ENCODE measurements at regions not wholly inside any gene's neighbourhood (a gene's known extent, or its start where the extent isn't known, plus 50 kb on each side); places are given as distances from the start of the nearest gene placed in this dataset.

DNA sequence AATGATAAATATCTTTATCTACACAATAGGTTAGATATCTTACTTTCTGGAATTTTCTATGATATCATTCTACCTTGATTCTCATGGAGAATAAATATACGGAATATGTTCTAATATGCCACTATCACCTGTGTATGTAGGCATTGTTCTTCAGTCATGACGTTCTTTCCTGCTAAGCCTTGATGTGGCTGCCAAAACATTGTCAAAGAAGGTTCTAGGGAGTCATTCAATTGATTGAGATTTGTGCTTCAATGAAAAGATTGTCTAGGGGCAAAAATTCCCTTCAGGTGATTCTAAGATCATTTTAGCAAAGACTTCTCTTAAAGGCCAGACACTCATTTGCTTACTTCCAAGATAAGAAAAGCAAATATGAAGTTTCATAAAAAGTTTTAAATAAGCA is 118.1 kb downstream of the MAT2B start:
- ATAC-seq (ENCODE audit: low read depth) (no peak), DNase-seq (no peak)
- Histone ChIP-seq H3K79me2 (ENCODE audit: control insufficient read depth, insufficient read depth, low read length) (no peaks in the 10 kb centered on the region), H2AFZ (ENCODE audit: insufficient read depth, low read depth, low read length, poor library complexity, severe bottlenecking) (no peak overlapping the region), H3K9me3 (ENCODE audit: control extremely low read depth in 1 of 3, control insufficient read depth in 2 of 3, insufficient read depth in 1 of 3, low read length in 2 of 3) (no peaks in the 10 kb centered on the region), H3K36me3 (replicated peaks in 1 of 2; ENCODE audit: control extremely low read depth in 1 of 2, control insufficient read depth in 1 of 2, extremely low read depth in 1 of 2, insufficient read depth in 2 of 2, low read length in 1 of 2) (no peaks in the 10 kb centered on the region), H4K20me1 (ENCODE audit: control insufficient read depth, insufficient read depth, low read length, poor library complexity, severe bottlenecking) (no peaks in the 10 kb centered on the region), H3K4me1 (ENCODE audit: control insufficient read depth in 2 of 2, insufficient read depth in 2 of 2, low read length in 2 of 2) (no peaks in the 10 kb centered on the region), H3K4me2 (replicated peaks; ENCODE audit: low read depth, low read length, poor library complexity, severe bottlenecking) (no peak overlapping the region), H3K9ac (ENCODE audit: low read length) (no peak overlapping the region), H3K27me3 (replicated peaks in 1 of 4; ENCODE audit: control extremely low read depth in 1 of 4, control insufficient read depth in 3 of 4, insufficient read depth in 4 of 4, low read length in 3 of 4) (no peaks in the 10 kb centered on the region), H3K27ac (ENCODE audit: low read length in 2 of 2) (no peak overlapping the region), H3K4me3 (ENCODE audit: control extremely low read depth in 1 of 5, extremely low read depth in 1 of 5, insufficient read depth in 1 of 5, low read depth in 2 of 5, low read length in 4 of 5) (no peak overlapping the region)
- no peaks in the 10 kb centered on the region for H3K27me3 Mint-ChIP-seq
- POLR2A ChIA-PET = no interaction called here
- TF ChIP-seq EZH2 (IDR thresholded peaks at IDR 0.05; ENCODE audit: borderline replicate concordance, insufficient read depth, low read depth, low read length, poor library complexity, severe bottlenecking) = no peak
- H3K4me1 Mint-ChIP-seq = no peaks in the 10 kb centered on the region
- no CpG with 5 or more reads among the region's 2 CpGs for WGBS (ENCODE audit: insufficient coverage)
- H3K4me3 Mint-ChIP-seq = no peak overlapping the region
- no peaks in the 10 kb centered on the region for H3K9me3 Mint-ChIP-seq (ENCODE audit: insufficient read depth)
- CTCF ChIA-PET = no interaction called here
- intact Hi-C loops (cut with micrococcal nuclease) = no loop called here
- H3K27ac Mint-ChIP-seq = no peak overlapping the region

DNA sequence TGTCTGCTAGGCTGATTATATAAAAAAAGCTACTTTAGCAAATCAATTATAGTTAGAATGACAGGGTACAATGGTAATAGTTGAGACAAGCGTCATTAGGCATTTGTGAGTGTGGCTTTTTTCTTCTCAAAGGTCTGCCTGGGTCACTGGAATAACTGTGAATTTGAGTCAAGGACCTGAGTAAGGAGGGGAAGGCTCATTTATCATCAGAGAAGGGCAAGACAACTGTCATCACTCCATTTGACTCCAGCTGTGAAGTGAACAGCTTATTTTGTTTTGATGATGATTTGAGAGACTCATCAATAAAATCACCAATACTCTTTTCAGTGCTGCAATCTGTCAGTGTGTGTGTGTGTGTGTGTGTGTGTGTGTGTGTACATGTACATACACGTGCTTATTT is 118.6 kb downstream of the MAT2B start:
- Histone ChIP-seq H3K4me3 (ENCODE audit: control extremely low read depth in 1 of 5, extremely low read depth in 1 of 5, insufficient read depth in 1 of 5, low read depth in 2 of 5, low read length in 4 of 5) (no peak overlapping the region), H2AFZ (ENCODE audit: insufficient read depth, low read depth, low read length, poor library complexity, severe bottlenecking) (no peak overlapping the region), H3K4me1 (ENCODE audit: control insufficient read depth in 2 of 2, insufficient read depth in 2 of 2, low read length in 2 of 2) (no peaks in the 10 kb centered on the region), H3K9me3 (ENCODE audit: control extremely low read depth in 1 of 3, control insufficient read depth in 2 of 3, insufficient read depth in 1 of 3, low read length in 2 of 3) (no peaks in the 10 kb centered on the region), H3K27me3 (replicated peaks in 1 of 4; ENCODE audit: control extremely low read depth in 1 of 4, control insufficient read depth in 3 of 4, insufficient read depth in 4 of 4, low read length in 3 of 4) (no peaks in the 10 kb centered on the region), H3K4me2 (replicated peaks; ENCODE audit: low read depth, low read length, poor library complexity, severe bottlenecking) (no peak overlapping the region), H3K9ac (ENCODE audit: low read length) (no peak overlapping the region), H3K36me3 (replicated peaks in 1 of 2; ENCODE audit: control extremely low read depth in 1 of 2, control insufficient read depth in 1 of 2, extremely low read depth in 1 of 2, insufficient read depth in 2 of 2, low read length in 1 of 2) (no peaks in the 10 kb centered on the region), H3K79me2 (ENCODE audit: control insufficient read depth, insufficient read depth, low read length) (no peaks in the 10 kb centered on the region), H3K27ac (ENCODE audit: low read length in 2 of 2) (no peak overlapping the region), H4K20me1 (ENCODE audit: control insufficient read depth, insufficient read depth, low read length, poor library complexity, severe bottlenecking) (no peaks in the 10 kb centered on the region)
- DNase-seq (no peak), ATAC-seq (ENCODE audit: low read depth) (no peak)
- no peaks in the 10 kb centered on the region for H3K9me3 Mint-ChIP-seq (ENCODE audit: insufficient read depth)
- H3K4me1 Mint-ChIP-seq = no peaks in the 10 kb centered on the region
- intact Hi-C loops (cut with micrococcal nuclease) = no loop called here
- no peak overlapping the region for H3K4me3 Mint-ChIP-seq
- 100% methylated on average over 1 of the region's 2 CpGs for WGBS (ENCODE audit: insufficient coverage)
- H3K27me3 Mint-ChIP-seq = no peaks in the 10 kb centered on the region
- H3K27ac Mint-ChIP-seq = no peak overlapping the region
- ChIA-PET CTCF (no interaction called here), POLR2A (no interaction called here)
- TF ChIP-seq EZH2 (IDR thresholded peaks at IDR 0.05; ENCODE audit: borderline replicate concordance, insufficient read depth, low read depth, low read length, poor library complexity, severe bottlenecking) (no peak), CTCF (IDR thresholded peaks at IDR 0.05) (no peak)
